Bronchial epithelial cell (primary cell): ENCODE measurements at regions not wholly inside any gene's neighbourhood (a gene's known extent, or its start where the extent isn't known, plus 50 kb on each side); places are given as distances from the start of the nearest gene placed in this dataset.

Experiments
- DNase-seq: peaks from one replicate; pipeline ENCODE4 v3.0.0-alpha.2; 2010; ENCODE audit warnings: low read depth
- FAIRE-seq: peaks from 2 replicates; lab custom pipeline; 2011; peaks lifted over from hg19 to GRCh38; lab: Jason Lieb, UNC
- H3K27me3 ChIP-seq: 2 replicates; pipeline ENCODE4 v1.5.1; 2011; ENCODE audit warnings: low read length; ENCODE audit not compliant: control insufficient read depth, insufficient read depth
- H3K36me3 ChIP-seq: 2 replicates; pipeline ENCODE4 v1.5.1; 2011; ENCODE audit warnings: low read length; ENCODE audit not compliant: control insufficient read depth, insufficient read depth
- H3K4me3 ChIP-seq: 2 replicates; pipeline ENCODE4 v1.5.1; 2011; ENCODE audit warnings: mild to moderate bottlenecking, low read depth, low read length, control low read depth
- TF ChIP-seq, protein P1 (sequence below): IDR thresholded peaks from 2 replicates; pipeline ENCODE4 v1.5.1; 2011; ENCODE audit warnings: mild to moderate bottlenecking, moderate library complexity, low read length, control low read depth, inconsistent platforms; ENCODE audit not compliant: insufficient read depth, severe bottlenecking

DNA sequence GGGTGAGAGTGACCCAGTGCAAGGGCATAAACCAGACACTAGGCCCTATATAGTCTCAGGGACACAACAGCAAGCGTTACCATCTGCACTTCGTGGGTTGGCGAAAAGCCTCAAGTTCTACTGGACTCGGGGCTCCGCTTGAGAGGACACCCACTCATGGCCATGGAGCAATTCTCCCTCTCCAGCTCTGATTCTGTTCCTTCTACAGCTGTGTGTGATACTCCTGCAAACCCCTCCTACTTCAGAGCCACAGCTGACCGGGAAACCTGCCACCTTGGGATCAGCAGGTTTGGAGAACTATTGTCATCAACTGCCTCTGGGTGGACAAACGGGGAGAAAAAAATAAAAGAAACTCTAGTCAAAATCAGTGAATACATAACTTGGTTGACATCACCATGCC lies 306.9 kb downstream of the FGFR2 start:
- Histone ChIP-seq H3K36me3 (no peaks in the 10 kb centered on the region), H3K4me3 (no peak overlapping the region), H3K27me3 (peaks cover 3% of the 10 kb centered on the region)
- FAIRE-seq (no peak), DNase-seq (no peak)
- TF ChIP-seq, protein P1, sequence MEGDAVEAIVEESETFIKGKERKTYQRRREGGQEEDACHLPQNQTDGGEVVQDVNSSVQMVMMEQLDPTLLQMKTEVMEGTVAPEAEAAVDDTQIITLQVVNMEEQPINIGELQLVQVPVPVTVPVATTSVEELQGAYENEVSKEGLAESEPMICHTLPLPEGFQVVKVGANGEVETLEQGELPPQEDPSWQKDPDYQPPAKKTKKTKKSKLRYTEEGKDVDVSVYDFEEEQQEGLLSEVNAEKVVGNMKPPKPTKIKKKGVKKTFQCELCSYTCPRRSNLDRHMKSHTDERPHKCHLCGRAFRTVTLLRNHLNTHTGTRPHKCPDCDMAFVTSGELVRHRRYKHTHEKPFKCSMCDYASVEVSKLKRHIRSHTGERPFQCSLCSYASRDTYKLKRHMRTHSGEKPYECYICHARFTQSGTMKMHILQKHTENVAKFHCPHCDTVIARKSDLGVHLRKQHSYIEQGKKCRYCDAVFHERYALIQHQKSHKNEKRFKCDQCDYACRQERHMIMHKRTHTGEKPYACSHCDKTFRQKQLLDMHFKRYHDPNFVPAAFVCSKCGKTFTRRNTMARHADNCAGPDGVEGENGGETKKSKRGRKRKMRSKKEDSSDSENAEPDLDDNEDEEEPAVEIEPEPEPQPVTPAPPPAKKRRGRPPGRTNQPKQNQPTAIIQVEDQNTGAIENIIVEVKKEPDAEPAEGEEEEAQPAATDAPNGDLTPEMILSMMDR = no peak

DNA sequence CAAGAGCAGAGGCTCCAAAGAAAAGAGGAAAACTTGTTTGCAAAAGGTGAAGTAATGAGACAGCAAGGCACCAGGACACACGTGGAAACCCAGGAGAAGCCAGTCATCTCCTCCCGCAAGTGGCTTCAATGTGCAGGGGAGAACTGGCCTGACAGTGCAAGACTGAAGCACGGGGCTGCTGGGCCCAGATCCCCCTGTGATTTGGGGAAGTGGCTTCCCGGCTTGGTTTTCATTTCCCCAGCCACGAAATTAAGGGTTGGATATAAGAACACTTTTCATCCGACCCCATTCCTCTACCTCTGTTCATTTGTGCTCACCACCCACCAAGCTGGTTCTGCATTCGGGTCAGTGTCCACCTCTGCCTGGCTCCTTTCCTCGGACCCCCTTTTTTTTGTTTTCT lies 306.4 kb downstream of the FGFR2 start:
- Histone ChIP-seq H3K27me3 (peaks cover 3% of the 10 kb centered on the region), H3K36me3 (no peaks in the 10 kb centered on the region), H3K4me3 (no peak overlapping the region)
- TF ChIP-seq, protein P1 = no peak
- FAIRE-seq (no peak), DNase-seq (no peak)

DNA sequence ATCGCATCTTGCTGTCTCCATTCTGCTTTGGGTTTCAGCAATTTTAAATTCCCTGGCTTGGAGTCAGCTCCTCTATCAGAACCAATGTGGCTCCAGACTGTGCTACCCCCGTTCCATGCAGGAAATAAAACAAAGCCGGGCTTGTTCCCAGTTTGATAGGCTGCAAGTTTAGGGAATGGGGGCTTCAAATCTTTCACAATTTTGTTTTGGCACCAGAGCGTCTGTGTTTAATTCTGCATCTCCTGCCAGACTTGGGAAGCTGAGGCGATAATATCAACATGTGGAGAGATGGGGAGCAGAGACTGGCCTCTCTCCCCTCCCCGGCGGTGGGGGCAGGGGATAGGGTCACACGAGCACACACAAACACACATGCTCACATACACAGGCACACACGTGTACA lies 305.9 kb downstream of the FGFR2 start:
- H3K27me3 ChIP-seq = peaks cover 3% of the 10 kb centered on the region
- TF ChIP-seq, protein P1 = no peak
- H3K36me3 ChIP-seq = no peaks in the 10 kb centered on the region
- DNase-seq = no peak
- no peak for FAIRE-seq
- H3K4me3 ChIP-seq = no peak overlapping the region

DNA sequence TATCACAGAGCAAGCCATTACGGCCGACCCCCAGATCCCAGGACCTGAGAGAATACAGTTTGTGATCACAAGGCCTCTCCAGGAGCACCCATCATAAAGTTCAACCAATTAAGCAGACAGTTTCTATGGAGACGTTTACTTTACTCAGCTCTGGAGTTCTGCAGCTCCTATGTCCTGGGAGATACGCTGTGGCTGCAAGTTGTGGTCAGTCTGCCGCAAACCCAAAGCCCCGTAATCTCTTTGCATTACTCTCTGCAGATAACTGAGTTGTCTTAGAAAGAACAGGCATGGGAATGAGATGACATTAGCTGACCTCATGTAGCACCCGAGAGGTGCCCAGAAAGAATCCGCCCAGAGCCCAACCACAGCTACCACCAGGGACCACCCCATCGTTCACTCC lies 305.1 kb downstream of the FGFR2 start:
- Histone ChIP-seq H3K27me3 (peaks cover 3% of the 10 kb centered on the region), H3K4me3 (no peak overlapping the region), H3K36me3 (no peaks in the 10 kb centered on the region)
- TF ChIP-seq, protein P1 = no peak
- FAIRE-seq (peak; percentile 7), DNase-seq (no peak)

DNA sequence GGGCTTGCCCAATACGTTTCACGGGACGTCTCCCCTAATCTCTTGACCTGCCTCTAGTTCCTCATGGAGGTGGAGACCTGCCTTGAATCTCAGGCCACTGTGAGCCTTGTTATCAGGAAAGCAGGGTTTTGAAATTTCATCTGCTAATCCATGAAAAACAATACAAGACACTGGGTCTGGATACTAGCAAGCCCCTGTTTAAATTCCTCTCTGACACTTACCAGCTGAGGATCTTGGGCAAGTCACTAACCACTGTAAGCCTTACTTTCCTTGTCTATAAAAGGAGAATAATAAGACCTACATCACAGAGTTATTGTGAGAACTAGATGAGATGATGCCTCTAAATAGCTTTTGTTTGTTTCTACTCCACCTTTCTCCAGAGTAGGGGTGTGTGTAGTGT lies 303.6 kb downstream of the FGFR2 start:
- peaks cover 3% of the 10 kb centered on the region for H3K27me3 ChIP-seq
- no peaks in the 10 kb centered on the region for H3K36me3 ChIP-seq
- no peak for DNase-seq
- H3K4me3 ChIP-seq = no peak overlapping the region
- TF ChIP-seq, protein P1 = no peak
- FAIRE-seq = no peak

GRCh38 chr10:121296378-121296777 lies 301.9 kb downstream of the FGFR2 start:
- TF ChIP-seq, protein P1 = no peak
- DNase-seq = no peak
- H3K36me3 ChIP-seq = no peaks in the 10 kb centered on the region
- H3K4me3 ChIP-seq = no peak overlapping the region
- H3K27me3 ChIP-seq = peaks cover 2% of the 10 kb centered on the region
- FAIRE-seq = no peak
